Bronchial epithelial cell (primary cell): ENCODE measurements at regions not wholly inside any gene's neighbourhood (a gene's known extent, or its start where the extent isn't known, plus 50 kb on each side); places are given as distances from the start of the nearest gene placed in this dataset.
A peak's percentile ranks its signal among the peaks of the same experiment; 100 is the strongest.

ENCODE experiments used
- DNase-seq: peaks from one replicate; pipeline ENCODE4 v3.0.0-alpha.2; 2010; ENCODE audit warnings: low read depth
- FAIRE-seq: peaks from 2 replicates; lab custom pipeline; 2011; peaks lifted over from hg19 to GRCh38; lab: Jason Lieb, UNC
- H3K27me3 ChIP-seq: 2 replicates; pipeline ENCODE4 v1.5.1; 2011; ENCODE audit warnings: low read length; ENCODE audit not compliant: control insufficient read depth, insufficient read depth
- H3K36me3 ChIP-seq: 2 replicates; pipeline ENCODE4 v1.5.1; 2011; ENCODE audit warnings: low read length; ENCODE audit not compliant: control insufficient read depth, insufficient read depth
- H3K4me3 ChIP-seq: 2 replicates; pipeline ENCODE4 v1.5.1; 2011; ENCODE audit warnings: mild to moderate bottlenecking, low read depth, low read length, control low read depth
- CTCF ChIP-seq: IDR thresholded peaks from 2 replicates; pipeline ENCODE4 v1.5.1; 2011; ENCODE audit warnings: mild to moderate bottlenecking, moderate library complexity, low read length, control low read depth, inconsistent platforms; ENCODE audit not compliant: insufficient read depth, severe bottlenecking

DNA sequence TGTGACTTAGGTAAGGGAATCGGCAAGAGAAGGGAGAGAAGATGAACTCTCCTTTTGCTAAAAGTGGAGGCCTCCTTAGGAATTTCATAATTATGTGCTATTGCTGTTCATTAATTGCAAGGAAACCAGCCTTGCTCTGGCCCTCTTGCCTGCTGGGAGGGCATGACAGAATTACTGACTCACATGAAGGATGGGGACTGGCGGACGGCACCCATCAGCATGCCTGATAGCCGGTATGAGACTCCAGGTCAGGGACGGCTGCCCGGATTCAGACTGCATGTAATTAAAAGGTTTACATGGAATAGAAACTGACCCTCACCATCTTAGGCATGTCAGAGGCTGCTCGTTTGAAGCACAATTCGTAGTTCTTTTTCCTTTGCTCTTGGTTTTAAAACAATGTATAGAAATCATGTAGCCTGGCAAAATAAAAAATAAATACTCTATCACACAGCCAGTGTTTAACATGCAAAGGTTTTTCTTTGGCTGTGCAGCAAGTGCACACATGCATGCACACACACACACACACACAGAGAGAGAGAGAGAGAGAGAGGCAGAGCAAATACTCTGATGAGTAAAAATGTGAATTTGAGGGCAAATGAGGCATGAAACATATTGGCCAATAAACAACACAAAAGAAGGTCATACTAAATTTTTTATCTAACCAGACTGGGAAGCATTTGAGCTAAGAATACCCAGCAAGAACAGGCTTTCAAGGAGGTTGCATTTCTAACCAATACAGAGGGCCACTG, 82.7 kb downstream of the FOXB1 start:
- no peaks in the 10 kb centered on the region for H3K27me3 ChIP-seq
- FAIRE-seq (no peak), DNase-seq (no peak)
- no peaks in the 10 kb centered on the region for H3K36me3 ChIP-seq
- H3K4me3 ChIP-seq, result no peak overlapping the region
- no peak for TF ChIP-seq CTCF

- FAIRE-seq (no peak), DNase-seq (no peak)
- Histone ChIP-seq H3K27me3 (no peaks in the 10 kb centered on the region), H3K36me3 (no peaks in the 10 kb centered on the region), H3K4me3 (no peak overlapping the region)
- no peak for TF ChIP-seq CTCF
Measured at GRCh38 chr15:60087561-60087960, 83.5 kb downstream of the FOXB1 start.

GRCh38 chr15:60090747-60091146, 86.6 kb downstream of the FOXB1 start:
- DNase-seq, result no peak
- no peak for FAIRE-seq
- no peaks in the 10 kb centered on the region for H3K27me3 ChIP-seq
- H3K4me3 ChIP-seq, result no peak overlapping the region
- no peaks in the 10 kb centered on the region for H3K36me3 ChIP-seq
- TF ChIP-seq CTCF, result no peak

GRCh38 chr15:60091157-60091556, 87.0 kb downstream of the FOXB1 start:
- no peak for TF ChIP-seq CTCF
- Histone ChIP-seq H3K4me3 (no peak overlapping the region), H3K36me3 (no peaks in the 10 kb centered on the region), H3K27me3 (no peaks in the 10 kb centered on the region)
- peak; percentile 99 for DNase-seq
- FAIRE-seq, result peak; percentile 97

DNA sequence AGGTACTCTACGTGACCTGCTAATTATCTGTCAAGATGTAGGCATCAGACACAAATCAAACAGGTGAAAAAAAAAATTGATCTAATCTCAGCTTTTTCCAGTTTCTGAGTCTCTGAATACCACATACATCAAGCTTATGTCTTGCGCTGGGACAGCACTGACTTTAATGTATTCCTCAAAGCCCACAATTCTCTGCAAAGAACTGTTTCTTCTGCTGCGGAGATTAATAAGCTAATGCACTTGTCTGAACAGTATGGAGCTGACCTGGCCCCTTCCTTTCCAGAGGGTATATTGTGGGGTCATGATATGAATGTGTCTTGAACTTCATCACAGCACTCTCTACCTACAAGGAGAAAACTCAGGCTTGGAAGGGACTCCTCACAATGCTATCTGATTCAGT, 87.8 kb downstream of the FOXB1 start:
- TF ChIP-seq CTCF, result no peak
- H3K36me3 ChIP-seq, result no peaks in the 10 kb centered on the region
- no peak overlapping the region for H3K4me3 ChIP-seq
- FAIRE-seq (no peak), DNase-seq (no peak)
- no peaks in the 10 kb centered on the region for H3K27me3 ChIP-seq
